ENCODE measurements at regions not wholly inside any gene's neighbourhood (a gene's known extent, or its start where the extent isn't known, plus 50 kb on each side); places are given as distances from the start of the nearest gene placed in this dataset.

DNA sequence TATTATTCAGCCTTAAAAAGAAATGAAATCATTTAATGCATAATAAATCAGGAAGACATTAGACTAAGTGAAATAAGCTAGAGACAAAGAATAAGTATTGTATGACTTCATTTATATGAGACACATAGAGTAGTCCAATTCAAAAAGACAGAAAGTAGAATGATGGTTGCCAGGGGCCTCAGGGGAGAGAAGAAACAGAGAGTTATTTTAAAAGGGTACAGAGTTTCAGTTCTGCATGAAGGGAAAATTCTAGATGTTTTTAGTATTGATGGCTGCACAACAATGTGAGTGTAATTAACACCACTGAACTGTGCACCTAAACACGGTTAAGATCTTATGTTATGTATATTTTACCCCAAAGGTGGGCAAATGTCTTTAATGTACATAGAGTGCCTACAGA, 1407.9 kb upstream of the MAP3K7 start:
- TF ChIP-seq, protein P1, sequence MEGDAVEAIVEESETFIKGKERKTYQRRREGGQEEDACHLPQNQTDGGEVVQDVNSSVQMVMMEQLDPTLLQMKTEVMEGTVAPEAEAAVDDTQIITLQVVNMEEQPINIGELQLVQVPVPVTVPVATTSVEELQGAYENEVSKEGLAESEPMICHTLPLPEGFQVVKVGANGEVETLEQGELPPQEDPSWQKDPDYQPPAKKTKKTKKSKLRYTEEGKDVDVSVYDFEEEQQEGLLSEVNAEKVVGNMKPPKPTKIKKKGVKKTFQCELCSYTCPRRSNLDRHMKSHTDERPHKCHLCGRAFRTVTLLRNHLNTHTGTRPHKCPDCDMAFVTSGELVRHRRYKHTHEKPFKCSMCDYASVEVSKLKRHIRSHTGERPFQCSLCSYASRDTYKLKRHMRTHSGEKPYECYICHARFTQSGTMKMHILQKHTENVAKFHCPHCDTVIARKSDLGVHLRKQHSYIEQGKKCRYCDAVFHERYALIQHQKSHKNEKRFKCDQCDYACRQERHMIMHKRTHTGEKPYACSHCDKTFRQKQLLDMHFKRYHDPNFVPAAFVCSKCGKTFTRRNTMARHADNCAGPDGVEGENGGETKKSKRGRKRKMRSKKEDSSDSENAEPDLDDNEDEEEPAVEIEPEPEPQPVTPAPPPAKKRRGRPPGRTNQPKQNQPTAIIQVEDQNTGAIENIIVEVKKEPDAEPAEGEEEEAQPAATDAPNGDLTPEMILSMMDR (IDR thresholded peaks at IDR 0.05 in 2 of 3, conservative IDR thresholded peaks at IDR 0.05 in 1 of 3; ENCODE audit: control insufficient read depth in 2 of 3, extremely low read depth in 1 of 3, insufficient read depth in 1 of 3, low read depth in 3 of 3, low read length in 3 of 3), result no peak
- TF ChIP-seq ZNF24 (IDR thresholded peaks at IDR 0.05), result no peak
- no peak for TF ChIP-seq BCL3 (IDR thresholded peaks at IDR 0.05; ENCODE audit: borderline replicate concordance, insufficient read depth, low read depth, low read length, poor library complexity, severe bottlenecking)
- TF ChIP-seq BACH1 (IDR thresholded peaks at IDR 0.05; ENCODE audit: borderline replicate concordance), result no peak

Data from GM12878 (cell line).